GM20000 (cell line): ENCODE measurements at regions not wholly inside any gene's neighbourhood (a gene's known extent, or its start where the extent isn't known, plus 50 kb on each side); places are given as distances from the start of the nearest gene placed in this dataset.

ENCODE experiments used
- DNase-seq: peaks from one replicate; pipeline ENCODE4 v3.0.0; 2012; ENCODE audit warnings: low spot score
- TF ChIP-seq, protein P1 (sequence below): IDR thresholded peaks from 2 replicates; pipeline ENCODE4 v1.5.1; 2012; ENCODE audit warnings: mild to moderate bottlenecking, control low read depth; ENCODE audit errors: extremely low read depth, missing control alignments

DNA sequence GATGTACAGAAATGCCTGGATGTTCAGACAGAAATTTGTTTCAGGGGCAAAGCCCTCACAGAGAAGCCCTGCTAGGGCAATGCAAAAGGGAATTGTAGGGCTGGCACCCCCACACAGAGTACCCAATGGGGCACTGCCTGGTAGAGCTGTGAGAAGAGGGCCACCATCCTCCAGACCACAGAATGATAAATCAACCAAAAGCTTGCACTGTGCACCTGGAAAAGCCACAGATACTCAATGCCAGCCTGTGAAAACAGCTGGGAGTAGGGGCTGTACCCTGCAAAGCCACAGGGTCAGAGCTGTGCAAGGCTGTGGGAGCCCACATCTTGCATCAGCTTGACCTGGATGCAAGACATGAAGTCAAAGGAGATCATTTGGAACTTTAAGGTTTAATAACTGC lies 477.9 kb upstream of the NECTIN3 start:
- TF ChIP-seq, protein P1, sequence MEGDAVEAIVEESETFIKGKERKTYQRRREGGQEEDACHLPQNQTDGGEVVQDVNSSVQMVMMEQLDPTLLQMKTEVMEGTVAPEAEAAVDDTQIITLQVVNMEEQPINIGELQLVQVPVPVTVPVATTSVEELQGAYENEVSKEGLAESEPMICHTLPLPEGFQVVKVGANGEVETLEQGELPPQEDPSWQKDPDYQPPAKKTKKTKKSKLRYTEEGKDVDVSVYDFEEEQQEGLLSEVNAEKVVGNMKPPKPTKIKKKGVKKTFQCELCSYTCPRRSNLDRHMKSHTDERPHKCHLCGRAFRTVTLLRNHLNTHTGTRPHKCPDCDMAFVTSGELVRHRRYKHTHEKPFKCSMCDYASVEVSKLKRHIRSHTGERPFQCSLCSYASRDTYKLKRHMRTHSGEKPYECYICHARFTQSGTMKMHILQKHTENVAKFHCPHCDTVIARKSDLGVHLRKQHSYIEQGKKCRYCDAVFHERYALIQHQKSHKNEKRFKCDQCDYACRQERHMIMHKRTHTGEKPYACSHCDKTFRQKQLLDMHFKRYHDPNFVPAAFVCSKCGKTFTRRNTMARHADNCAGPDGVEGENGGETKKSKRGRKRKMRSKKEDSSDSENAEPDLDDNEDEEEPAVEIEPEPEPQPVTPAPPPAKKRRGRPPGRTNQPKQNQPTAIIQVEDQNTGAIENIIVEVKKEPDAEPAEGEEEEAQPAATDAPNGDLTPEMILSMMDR, result no peak
- no peak for DNase-seq

DNA sequence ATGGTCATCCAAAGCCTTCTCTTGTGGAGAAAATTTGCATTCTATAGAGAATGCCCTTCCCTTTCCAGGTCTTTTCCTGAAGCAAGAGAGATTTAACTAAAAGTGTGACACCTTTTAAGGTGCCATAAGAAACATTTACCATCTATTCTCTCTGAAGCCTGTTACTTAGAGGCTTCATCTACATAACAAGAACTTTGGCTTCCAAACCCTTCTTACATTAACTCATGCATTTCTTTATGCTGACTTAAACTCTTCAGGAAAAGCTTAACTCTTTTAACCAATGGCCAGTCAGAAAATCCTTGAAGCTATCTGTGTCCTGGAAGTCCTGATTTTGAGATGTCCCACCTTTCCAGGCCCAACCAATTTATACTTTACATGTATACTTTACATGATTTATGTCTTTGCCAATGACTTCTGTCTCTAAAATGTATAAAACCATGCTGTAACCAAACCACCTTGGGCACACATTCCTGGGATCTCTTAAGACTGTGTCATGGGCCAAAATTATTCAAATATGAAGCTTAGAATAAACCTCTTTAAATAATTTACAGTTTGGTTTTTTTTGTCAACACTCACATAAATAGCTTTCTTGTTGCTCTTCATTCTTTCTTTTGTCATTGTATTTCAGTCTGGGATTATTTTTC lies 472.6 kb upstream of the NECTIN3 start:
- no peak for DNase-seq

GRCh38 chr3:110608566-110608965 lies 463.1 kb upstream of the NECTIN3 start:
- DNase-seq, result no peak
- TF ChIP-seq, protein P1, result no peak

More for the DNA sequence above, 472.6 kb upstream of the NECTIN3 start:
- TF ChIP-seq, protein P1, result no peak

GRCh38 chr3:110612045-110612444 lies 459.6 kb upstream of the NECTIN3 start:
- TF ChIP-seq, protein P1, result no peak
- DNase-seq, result no peak

- TF ChIP-seq, protein P1, result no peak
- no peak for DNase-seq
These were observed 457.4 kb upstream of the NECTIN3 start for GRCh38 chr3:110614186-110614585.

GRCh38 chr3:110615454-110615853 lies 456.2 kb upstream of the NECTIN3 start:
- TF ChIP-seq, protein P1, result no peak
- no peak for DNase-seq

- no peak for DNase-seq
- TF ChIP-seq, protein P1, result no peak
These were observed 452.9 kb upstream of the NECTIN3 start for GRCh38 chr3:110618512-110619226.
